H1 (cell line): ENCODE measurements at regions not wholly inside any gene's neighbourhood (a gene's known extent, or its start where the extent isn't known, plus 50 kb on each side); places are given as distances from the start of the nearest gene placed in this dataset.

ENCODE experiments used
- CTCF ChIA-PET: fragments of 300-600 bp; sonication (Branson Sonifier 250); formaldehyde crosslinking; loops from one replicate; lab custom pipeline; 2021; ENCODE audit not compliant: partially characterized antibody; lab: Charles Lee
- POLR2A ChIA-PET: fragments of 300-600 bp; sonication (Branson Sonifier 250); formaldehyde crosslinking; loops from one replicate; lab custom pipeline; 2021; ENCODE audit warnings: inconsistent platforms; ENCODE audit not compliant: partially characterized antibody; lab: Charles Lee
- DNase-seq, 2 experiments: peaks; one replicate each; pipeline versions ENCODE4 v3.0.0 to v3.0.0-alpha.2; 2010 to 2022; ENCODE audit warnings: low spot score in 2 of 2, low read depth in 1 of 2, mixed read lengths in 1 of 2
- FAIRE-seq: peaks from 2 replicates; lab custom pipeline; 2011; peaks lifted over from hg19 to GRCh38; lab: Jason Lieb, UNC
- H2AFZ ChIP-seq: 2 replicates; pipeline ENCODE4 v1.8.1; 2012; ENCODE audit warnings: low read length, inconsistent platforms
- H2AK5ac ChIP-seq: 2 replicates; pipeline ENCODE4 v1.6.1; 2013; ENCODE audit warnings: low read depth, low read length
- H2BK120ac ChIP-seq: replicated peaks from 2 replicates; pipeline ENCODE3; 2013; ENCODE audit warnings: low read depth, low read length, inconsistent platforms
- H2BK12ac ChIP-seq: 2 replicates; pipeline ENCODE4 v1.6.1; 2013; ENCODE audit warnings: low read depth, low read length
- H2BK15ac ChIP-seq: 2 replicates; pipeline ENCODE4 v1.6.1; 2013; ENCODE audit warnings: low read length
- H2BK20ac ChIP-seq: 2 replicates; pipeline ENCODE4 v1.6.1; 2013; ENCODE audit warnings: low read length
- H2BK5ac ChIP-seq: 2 replicates; pipeline ENCODE4 v1.6.1; 2013; ENCODE audit warnings: low read depth, low read length
- H3K14ac ChIP-seq: 2 replicates; pipeline ENCODE4 v1.6.1; 2013; ENCODE audit warnings: inconsistent platforms; ENCODE audit not compliant: insufficient read length
- H3K18ac ChIP-seq: 2 replicates; pipeline ENCODE4 v1.6.1; 2013; ENCODE audit warnings: low read length; ENCODE audit errors: extremely low read depth
- H3K23ac ChIP-seq: 2 replicates; pipeline ENCODE4 v1.6.1; 2013; ENCODE audit warnings: inconsistent platforms; ENCODE audit not compliant: insufficient read length
- H3K23me2 ChIP-seq: 2 replicates; pipeline ENCODE4 v1.6.1; 2013; ENCODE audit warnings: low read depth, low read length
- H3K27ac ChIP-seq: 2 replicates; pipeline ENCODE4 v1.6.1; 2011; ENCODE audit warnings: low read depth, low read length, inconsistent platforms
- H3K27me3 ChIP-seq, 4 experiments: replicated peaks in 1 of 4; 1 replicate in 1 of 4; 2 replicates in 3 of 4; pipeline versions ENCODE4 v1.6.1 to v1.8.1; 2011 to 2013; ENCODE audit warnings: low read length in 3 of 4, mild to moderate bottlenecking in 3 of 4, inconsistent platforms in 2 of 4, mixed read lengths in 2 of 4, moderate library complexity in 1 of 4; ENCODE audit not compliant: control insufficient read depth in 3 of 4, insufficient read depth in 3 of 4; ENCODE audit errors: extremely low read depth in 1 of 4
- H3K36me3 ChIP-seq, 4 experiments: 2 replicates each; pipeline versions ENCODE4 v1.6.1 to v1.8.1; 2011 to 2013; ENCODE audit warnings: mild to moderate bottlenecking in 4 of 4, low read length in 3 of 4, moderate library complexity in 2 of 4, control low read depth in 1 of 4, inconsistent platforms in 1 of 4; ENCODE audit not compliant: insufficient read depth in 4 of 4, control insufficient read depth in 2 of 4
- H3K4ac ChIP-seq: replicated peaks from 2 replicates; pipeline ENCODE3; 2013; ENCODE audit warnings: low read length, low read depth, mixed read lengths, inconsistent platforms; ENCODE audit not compliant: insufficient read length
- H3K4me1 ChIP-seq, 4 experiments: replicated peaks in 1 of 4; 1 replicate in 1 of 4; 2 replicates in 3 of 4; pipeline versions ENCODE4 v1.6.1 to v1.8.1; 2011 to 2013; ENCODE audit warnings: low read length in 3 of 4, inconsistent platforms in 2 of 4, mixed read lengths in 1 of 4; ENCODE audit not compliant: insufficient read depth in 4 of 4, control insufficient read depth in 3 of 4
- H3K4me2 ChIP-seq, 2 experiments: 2 replicates each; pipeline versions ENCODE4 v1.6.1 to v1.8.1; 2011 to 2013; ENCODE audit warnings: low read depth in 2 of 2, low read length in 2 of 2, control low read depth in 1 of 2, inconsistent platforms in 1 of 2, mild to moderate bottlenecking in 1 of 2; ENCODE audit not compliant: insufficient read depth in 1 of 2
- H3K4me3 ChIP-seq, 4 experiments: fragments of 200-600, 300-600 bp in 1 of 4; sonication (generic), shearing (Covaris generic), sonication (Bioruptor Twin) in 1 of 4; 2 replicates each; pipeline versions ENCODE4 v1.5.1 to v1.8.1; 2011 to 2016; ENCODE audit warnings: low read length in 4 of 4, low read depth in 3 of 4, control low read depth in 2 of 4, inconsistent platforms in 2 of 4, mild to moderate bottlenecking in 2 of 4, mixed read lengths in 1 of 4, moderate library complexity in 1 of 4; ENCODE audit not compliant: insufficient read depth in 2 of 4; ENCODE audit errors: extremely low read depth in 1 of 4
- H3K56ac ChIP-seq: replicated peaks from 2 replicates; pipeline ENCODE3; 2013; ENCODE audit warnings: low read depth, mild to moderate bottlenecking, mixed read lengths, low read length, inconsistent platforms; ENCODE audit not compliant: insufficient read length
- H3K79me1 ChIP-seq: 2 replicates; pipeline ENCODE4 v1.6.1; 2013; ENCODE audit warnings: low read depth, low read length, control low read depth
- H3K79me2 ChIP-seq, 2 experiments: 2 replicates each; pipeline versions ENCODE4 v1.6.1 to v1.8.1; 2012 to 2013; ENCODE audit warnings: low read length in 2 of 2, mild to moderate bottlenecking in 2 of 2, inconsistent platforms in 1 of 2; ENCODE audit not compliant: insufficient read depth in 2 of 2, control insufficient read depth in 1 of 2
- H3K9ac ChIP-seq, 4 experiments: replicated peaks in 1 of 4; 1 replicate in 1 of 4; 2 replicates in 3 of 4; pipeline versions ENCODE4 v1.6.1 to v1.8.1; 2011 to 2013; ENCODE audit warnings: low read depth in 3 of 4, low read length in 3 of 4, control low read depth in 2 of 4, mild to moderate bottlenecking in 2 of 4, moderate library complexity in 2 of 4, inconsistent platforms in 1 of 4; ENCODE audit errors: extremely low read depth in 1 of 4
- H3K9me3 ChIP-seq, 2 experiments: 2 replicates each; pipeline versions ENCODE4 v1.6.1 to v1.8.1; 2012 to 2013; ENCODE audit warnings: mild to moderate bottlenecking in 2 of 2, moderate library complexity in 2 of 2, control low read depth in 1 of 2, inconsistent platforms in 1 of 2, low read depth in 1 of 2, low read length in 1 of 2, mixed read lengths in 1 of 2; ENCODE audit not compliant: insufficient read depth in 2 of 2
- H4K20me1 ChIP-seq, 2 experiments: replicated peaks in 1 of 2; 2 replicates each; pipeline versions ENCODE3 to v1.8.1; 2011 to 2013; ENCODE audit warnings: inconsistent platforms in 2 of 2, low read length in 2 of 2, mild to moderate bottlenecking in 1 of 2; ENCODE audit not compliant: insufficient read depth in 2 of 2, control insufficient read depth in 1 of 2
- H4K5ac ChIP-seq: 2 replicates; pipeline ENCODE4 v1.6.1; 2013; ENCODE audit warnings: low read length, low read depth, mixed read lengths, inconsistent platforms; ENCODE audit not compliant: insufficient read length
- H4K8ac ChIP-seq: 2 replicates; pipeline ENCODE4 v1.8.0; 2013; ENCODE audit warnings: mild to moderate bottlenecking, moderate library complexity, low read length, inconsistent platforms; ENCODE audit not compliant: insufficient read depth; ENCODE audit errors: extremely low read depth
- H4K91ac ChIP-seq: replicated peaks from 2 replicates; pipeline ENCODE3; 2013; ENCODE audit warnings: low read length, mixed read lengths, inconsistent platforms; ENCODE audit not compliant: insufficient read length
- BCL11A ChIP-seq, 2 experiments: IDR thresholded peaks; one replicate each; pipeline ENCODE4 v1.6.1; 2011; ENCODE audit warnings: low read depth in 2 of 2, low read length in 2 of 2, mild to moderate bottlenecking in 2 of 2
- E2F6 ChIP-seq: IDR thresholded peaks from 2 replicates; pipeline ENCODE4 v1.6.1; 2012; ENCODE audit warnings: inconsistent platforms
- EGR1 ChIP-seq: IDR thresholded peaks from 2 replicates; pipeline ENCODE4 v1.6.1; 2011; ENCODE audit warnings: low read depth, low read length, borderline replicate concordance
- MAX ChIP-seq: IDR thresholded peaks from 2 replicates; pipeline ENCODE4 v1.6.1; 2012; ENCODE audit warnings: inconsistent platforms
- POLR2AphosphoS5 ChIP-seq: IDR thresholded peaks from 2 replicates; pipeline ENCODE4 v1.6.1; 2011; ENCODE audit warnings: low read depth, low read length
- RNF2 ChIP-seq: fragments of 200-900, 300-1000 bp; sonication (generic); IDR thresholded peaks from 2 replicates; pipeline ENCODE4 v1.7.1; 2016; ENCODE audit warnings: borderline replicate concordance, low read depth, mild to moderate bottlenecking, antibody characterized with exemption, low read length; ENCODE audit not compliant: poor library complexity, severe bottlenecking; ENCODE audit errors: missing control alignments
- SIN3A ChIP-seq, 2 experiments: IDR thresholded peaks in 1 of 2; conservative IDR thresholded peaks in 1 of 2; 2 replicates each; pipeline ENCODE4 v1.6.1; 2011 to 2012; ENCODE audit warnings: low read length in 2 of 2, improper control_type of control experiment in 1 of 2, low read depth in 1 of 2, mild to moderate bottlenecking in 1 of 2
- USF2 ChIP-seq: IDR thresholded peaks from 2 replicates; pipeline ENCODE4 v1.6.1; 2011; ENCODE audit warnings: low read length, improper control_type of control experiment

- FAIRE-seq (no peak), DNase-seq (no peak)
- H2BK5ac ChIP-seq, result no peak overlapping the region
- H3K27me3 ChIP-seq, result no peaks in the 10 kb centered on the region
- ChIA-PET CTCF (no interaction called here), POLR2A (no interaction called here)
- no peak overlapping the region for H3K23ac ChIP-seq
- no peaks in the 10 kb centered on the region for H3K23me2 ChIP-seq
- no peak overlapping the region for H4K5ac ChIP-seq
- no peak overlapping the region for H2AFZ ChIP-seq
- H3K9ac ChIP-seq, result no peak overlapping the region
- H3K56ac ChIP-seq, result no peak overlapping the region
- H3K18ac ChIP-seq, result no peak overlapping the region
- no peak overlapping the region for H3K27ac ChIP-seq
- H3K4ac ChIP-seq, result no peak overlapping the region
- H3K4me3 ChIP-seq, result no peak overlapping the region
- H3K4me2 ChIP-seq, result no peak overlapping the region
- no peaks in the 10 kb centered on the region for H3K36me3 ChIP-seq
- H3K14ac ChIP-seq, result no peak overlapping the region
- H3K79me1 ChIP-seq, result no peaks in the 10 kb centered on the region
- H2BK12ac ChIP-seq, result no peak overlapping the region
- no peaks in the 10 kb centered on the region for H3K79me2 ChIP-seq
- H2BK120ac ChIP-seq, result no peak overlapping the region
- H4K8ac ChIP-seq, result peak overlapping the region; percentile 51
- H3K9me3 ChIP-seq, result peaks cover 6 to 7% of the 10 kb centered on the region in 2 experiments; a peak in 2 of 4 replicates
- TF ChIP-seq EGR1 (no peak), MAX (no peak), USF2 (no peak), RNF2 (no peak), BCL11A (IDR thresholded peaks at IDR 0.05; ENCODE audit: low read depth in 2 of 2, low read length in 2 of 2) (no peak), E2F6 (no peak), POLR2AphosphoS5 (no peak), SIN3A (conservative IDR thresholded peaks at IDR 0.05 in 1 of 2, IDR thresholded peaks at IDR 0.05 in 1 of 2; ENCODE audit: low read depth in 1 of 2, low read length in 2 of 2) (no peak)
- H2AK5ac ChIP-seq, result no peak overlapping the region
- no peak overlapping the region for H2BK15ac ChIP-seq
- no peak overlapping the region for H4K91ac ChIP-seq
- no peak overlapping the region for H2BK20ac ChIP-seq
- no peaks in the 10 kb centered on the region for H3K4me1 ChIP-seq
- H4K20me1 ChIP-seq, result no peaks in the 10 kb centered on the region
Measured at GRCh38 chr4:100746141-100746739, 228.4 kb upstream of the EMCN start.
